GM23248 (cell line): ENCODE measurements at regions not wholly inside any gene's neighbourhood (a gene's known extent, or its start where the extent isn't known, plus 50 kb on each side); places are given as distances from the start of the nearest gene placed in this dataset.

Experiments
- EZH2 ChIP-seq: fragments of 200-600 bp; sonication (generic); IDR thresholded peaks from 2 replicates; pipeline ENCODE4 v1.6.1; 2018; ENCODE audit warnings: antibody characterized with exemption, mild to moderate bottlenecking; ENCODE audit not compliant: insufficient read depth, poor library complexity, severe bottlenecking
- EZH2phosphoT487 ChIP-seq: fragments of 200-600 bp; sonication (generic); IDR thresholded peaks from 2 replicates; pipeline ENCODE4 v1.6.1; 2018; ENCODE audit warnings: antibody characterized with exemption, moderate library complexity, mild to moderate bottlenecking, low read depth; ENCODE audit not compliant: insufficient read depth

DNA sequence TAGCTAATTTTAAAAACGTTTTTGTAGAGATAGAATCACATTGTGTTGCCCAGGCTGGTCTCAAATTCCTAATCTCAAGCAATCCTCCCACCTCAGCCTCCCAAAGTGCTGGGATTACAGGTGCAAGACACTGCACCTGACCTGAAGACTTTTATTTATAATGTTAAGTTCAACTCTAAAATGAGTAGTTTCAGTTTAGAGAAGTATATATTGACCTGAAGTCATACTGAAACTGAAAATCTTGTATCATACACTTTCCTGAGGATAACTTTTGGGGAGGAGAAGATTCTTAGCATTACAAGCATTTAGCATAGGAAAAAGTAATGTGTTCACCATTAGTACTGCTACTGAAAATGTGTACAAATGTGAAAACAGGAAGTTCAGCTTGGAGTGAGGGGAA lies 249.3 kb downstream of the CASP12 start:
- TF ChIP-seq EZH2, result no peak
- TF ChIP-seq EZH2phosphoT487, result no peak
